NCI-H146 (cell line): ENCODE measurements at regions not wholly inside any gene's neighbourhood (a gene's known extent, or its start where the extent isn't known, plus 50 kb on each side); places are given as distances from the start of the nearest gene placed in this dataset.
A peak's percentile ranks its signal among the peaks of the same experiment; 100 is the strongest.

Experiments used
- DNase-seq: peaks from one replicate; lab custom pipeline; 2025; lab: John Stamatoyannopoulos, UW

GRCh38 chr17:59451706-59452105 lies 113.7 kb upstream of the DHX40 start:
- peak; percentile 14 for DNase-seq

- DNase-seq, result no peak
Measured at GRCh38 chr17:59454633-59455105, 110.7 kb upstream of the DHX40 start.

GRCh38 chr17:59456428-59456827 lies 109.0 kb upstream of the DHX40 start:
- no peak for DNase-seq

- DNase-seq, result peak; percentile 25
Measured at GRCh38 chr17:59456923-59457615, 108.3 kb upstream of the DHX40 start.

- DNase-seq, result no peak
Measured at GRCh38 chr17:59462385-59462784, 103.0 kb upstream of the DHX40 start.

- no peak for DNase-seq
Measured at GRCh38 chr17:59464246-59464645, 101.2 kb upstream of the DHX40 start.

GRCh38 chr17:59465949-59466307 lies 99.5 kb upstream of the DHX40 start:
- DNase-seq, result no peak

- DNase-seq, result peak; percentile 31
Measured at GRCh38 chr17:59466946-59467801, 98.2 kb upstream of the DHX40 start.

GRCh38 chr17:59469786-59470485 lies 95.5 kb upstream of the DHX40 start:
- no peak for DNase-seq

GRCh38 chr17:59470624-59471297 lies 94.6 kb upstream of the DHX40 start:
- no peak for DNase-seq

GRCh38 chr17:59476413-59476812 lies 89.0 kb upstream of the DHX40 start:
- DNase-seq, result no peak

- DNase-seq, result no peak
Measured at GRCh38 chr17:59479141-59479540, 86.3 kb upstream of the DHX40 start.

- DNase-seq, result no peak
Measured at GRCh38 chr17:59483860-59484259, 81.5 kb upstream of the DHX40 start.

- no peak for DNase-seq
Measured at GRCh38 chr17:59485015-59485414, 80.4 kb upstream of the DHX40 start.

GRCh38 chr17:59485946-59486345 lies 79.5 kb upstream of the DHX40 start:
- DNase-seq, result no peak

GRCh38 chr17:59487161-59487873 lies 78.1 kb upstream of the DHX40 start:
- no peak for DNase-seq

GRCh38 chr17:59488805-59489204 lies 76.6 kb upstream of the DHX40 start:
- no peak for DNase-seq

GRCh38 chr17:59490216-59490615 lies 75.2 kb upstream of the DHX40 start:
- no peak for DNase-seq

GRCh38 chr17:59491353-59492090 lies 73.9 kb upstream of the DHX40 start:
- DNase-seq, result no peak

- no peak for DNase-seq
Measured at GRCh38 chr17:59492091-59492451, 73.3 kb upstream of the DHX40 start.

GRCh38 chr17:59493867-59494266 lies 71.5 kb upstream of the DHX40 start:
- DNase-seq, result no peak
